NCI-H510A treated with DMSO at 0.1 percent for 48 hours (cell line): ENCODE measurements at regions not wholly inside any gene's neighbourhood (a gene's known extent, or its start where the extent isn't known, plus 50 kb on each side); places are given as distances from the start of the nearest gene placed in this dataset.

ENCODE experiments used
- DNase-seq: peaks from one replicate; lab custom pipeline; 2025; lab: John Stamatoyannopoulos, UW

DNA sequence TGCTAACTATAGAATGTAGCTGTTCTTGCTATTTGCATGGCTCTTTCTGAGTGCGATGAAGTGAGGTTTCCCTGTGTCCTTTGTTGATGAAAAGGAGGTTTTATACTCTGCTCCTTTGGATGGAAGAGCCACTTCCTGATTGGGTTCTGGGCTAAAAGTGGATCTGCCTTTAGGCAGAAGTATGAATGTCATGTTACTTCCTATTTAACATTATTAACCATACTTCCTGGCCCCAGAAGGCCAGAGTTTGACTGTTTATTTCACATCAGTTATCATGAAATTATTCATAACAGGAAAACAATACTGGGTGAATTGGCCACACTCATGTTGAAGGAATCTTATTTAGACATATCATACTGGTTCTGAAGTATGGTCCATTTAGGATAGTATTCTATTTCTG lies 386.2 kb downstream of the PCDH7 start:
- DNase-seq: no peak

DNA sequence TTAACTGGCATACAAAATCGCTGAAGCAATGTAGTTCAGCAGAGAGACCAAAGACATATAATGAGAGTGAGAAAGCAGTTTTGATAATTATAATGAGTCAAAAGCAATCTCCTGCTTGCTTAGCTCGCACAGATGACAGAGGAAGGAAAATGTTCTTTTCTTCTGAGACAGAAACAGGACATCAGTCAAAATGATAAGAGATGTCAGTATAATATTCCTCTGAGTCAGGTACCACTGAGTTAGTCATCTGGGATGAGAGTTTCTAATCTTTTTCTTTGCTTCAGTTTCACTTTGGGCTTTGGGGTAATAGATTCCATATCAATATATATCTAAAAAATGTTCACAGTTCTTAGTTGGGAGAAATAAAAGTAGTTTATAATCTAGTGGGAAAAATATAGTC lies 387.2 kb downstream of the PCDH7 start:
- no peak for DNase-seq

DNA sequence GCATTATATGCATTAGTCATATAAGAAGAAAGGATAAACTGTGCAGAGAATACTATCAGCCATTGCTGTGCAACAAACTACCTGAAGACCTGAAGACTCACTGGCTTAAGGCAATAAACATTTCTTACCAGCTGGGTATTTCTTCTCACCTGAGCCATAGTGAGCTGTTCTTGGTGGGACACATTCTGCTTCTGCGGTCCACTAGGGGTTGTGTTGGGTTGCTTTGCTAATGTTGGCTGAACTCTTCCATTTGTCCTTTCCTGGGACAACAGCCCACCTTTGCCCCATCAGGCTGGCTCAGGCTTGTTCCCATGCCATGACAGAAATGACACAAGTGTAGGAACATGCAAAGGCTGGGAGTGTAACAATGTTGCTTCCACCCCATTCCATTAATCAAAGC lies 388.6 kb downstream of the PCDH7 start:
- DNase-seq: no peak

DNA sequence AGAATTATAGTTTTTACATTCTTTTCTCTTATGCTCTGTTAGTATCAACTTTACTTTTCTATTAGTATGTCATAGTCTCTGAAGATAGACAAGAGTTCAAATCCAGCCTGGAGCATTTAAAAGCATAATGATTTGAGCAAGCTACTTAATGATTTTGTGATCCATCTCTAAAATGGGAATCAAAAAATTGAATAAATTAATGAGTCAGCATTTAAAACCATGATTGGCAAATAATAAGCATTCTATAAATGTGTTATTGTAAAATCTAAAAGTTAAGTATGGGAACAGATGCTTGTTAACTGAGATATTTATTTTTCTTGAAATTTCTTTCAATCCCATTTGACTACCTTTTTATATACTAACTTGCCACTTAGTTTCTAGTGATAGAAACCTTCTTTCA lies 391.6 kb downstream of the PCDH7 start:
- no peak for DNase-seq

DNA sequence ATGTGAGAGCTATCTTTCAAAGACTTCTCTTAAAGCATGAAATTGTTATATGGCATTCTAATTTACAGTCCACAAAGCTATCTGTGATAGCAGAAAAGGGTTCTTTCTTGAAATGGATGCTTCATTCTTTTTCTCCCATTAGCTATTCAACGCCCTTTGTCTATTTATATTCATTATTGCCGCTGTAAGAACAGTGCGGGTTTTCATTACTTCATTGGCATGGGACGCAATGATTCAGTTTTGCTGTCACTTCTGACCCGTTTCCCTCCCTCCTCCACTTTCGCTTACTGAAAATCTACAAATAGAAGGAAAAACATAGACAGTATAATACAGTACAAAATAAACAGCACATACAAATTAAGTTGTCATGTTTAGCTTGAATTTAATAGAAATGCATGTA lies 394.6 kb downstream of the PCDH7 start:
- DNase-seq: no peak

DNA sequence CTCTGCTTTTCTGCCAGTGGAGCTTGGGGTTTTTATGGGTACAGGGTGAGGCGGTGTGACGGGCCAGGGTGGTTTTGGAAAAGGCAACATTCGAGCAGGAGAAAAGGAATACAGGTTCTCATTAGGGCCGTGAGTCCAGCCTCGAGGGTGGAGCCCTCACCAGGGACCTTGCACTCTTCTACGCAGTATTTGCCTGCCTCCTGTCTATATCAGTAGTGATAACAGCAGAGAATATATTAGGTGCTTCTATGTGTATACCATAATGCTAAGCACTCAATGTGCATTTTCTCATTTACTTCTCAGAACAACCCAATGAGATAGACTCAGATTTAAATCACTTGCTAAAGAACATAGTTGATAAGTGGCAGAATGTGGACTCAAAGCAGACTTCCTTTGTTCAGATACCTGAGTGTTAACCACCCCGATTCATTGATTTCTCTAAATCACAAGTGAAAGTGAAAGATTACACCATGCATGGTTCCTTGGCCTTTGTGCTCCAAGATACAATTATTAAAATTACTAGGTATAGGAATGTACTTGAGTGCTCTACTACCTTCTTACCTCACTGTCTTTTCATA lies 403.9 kb downstream of the PCDH7 start:
- no peak for DNase-seq

DNA sequence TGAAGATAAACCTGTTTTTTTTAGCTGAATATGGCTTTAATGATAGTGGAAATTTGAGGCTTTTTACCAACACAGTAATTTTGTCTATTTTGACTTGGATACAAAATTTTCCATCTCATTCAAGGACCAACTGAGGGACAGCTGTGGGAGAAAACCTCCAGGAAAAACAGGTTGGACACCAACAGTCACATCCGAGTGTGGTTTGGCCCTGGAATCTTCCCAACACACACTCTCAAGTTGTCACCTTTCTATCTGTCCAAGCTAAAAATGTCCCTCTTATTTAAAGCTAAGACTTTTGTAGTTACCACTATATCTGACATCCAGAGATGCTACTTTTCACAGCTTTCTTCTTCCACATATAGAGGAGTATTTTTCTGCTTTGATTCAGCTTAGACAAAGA lies 404.9 kb downstream of the PCDH7 start:
- no peak for DNase-seq

DNA sequence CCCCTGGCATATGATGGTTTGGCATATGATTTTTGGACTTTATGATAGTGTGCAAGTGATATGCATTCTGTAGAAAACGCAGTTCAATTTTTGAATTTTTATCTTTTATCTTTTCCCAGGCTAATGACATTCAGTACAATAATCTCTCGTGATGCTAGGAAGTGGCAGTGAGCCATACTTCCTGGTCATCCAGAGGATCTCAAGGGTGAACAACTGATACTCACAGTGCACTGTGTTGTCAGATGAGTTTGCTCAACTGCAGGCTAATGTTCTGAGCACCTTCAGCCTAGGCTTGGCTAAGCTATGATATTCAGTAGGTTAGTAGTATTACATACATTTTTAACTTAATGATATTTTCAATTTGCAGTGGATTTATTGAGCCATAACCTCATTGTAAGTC lies 405.3 kb downstream of the PCDH7 start:
- no peak for DNase-seq

DNA sequence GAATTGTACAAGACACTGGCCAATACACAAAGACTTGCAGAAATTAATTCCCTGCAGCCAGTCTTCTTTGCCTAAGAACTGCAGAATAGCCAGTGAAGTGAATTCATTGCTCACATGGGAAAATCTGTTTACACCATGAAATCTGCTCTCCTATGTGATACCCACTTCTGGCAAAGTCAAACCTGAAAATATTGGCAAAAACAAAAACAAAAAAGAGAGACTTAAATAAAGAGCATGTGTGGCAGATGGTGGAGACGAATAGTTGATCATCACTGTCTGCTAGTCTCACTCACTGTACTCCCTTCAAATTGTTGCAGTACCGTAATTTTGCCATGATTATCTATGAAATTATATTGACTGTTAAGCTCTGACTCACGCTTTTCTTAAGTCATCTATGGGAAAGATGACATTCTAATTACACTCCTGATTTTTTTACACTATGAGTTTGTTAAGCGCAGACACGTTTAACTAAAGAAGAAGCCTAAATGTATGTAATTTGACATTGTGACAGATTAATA lies 406.8 kb downstream of the PCDH7 start:
- DNase-seq: no peak

DNA sequence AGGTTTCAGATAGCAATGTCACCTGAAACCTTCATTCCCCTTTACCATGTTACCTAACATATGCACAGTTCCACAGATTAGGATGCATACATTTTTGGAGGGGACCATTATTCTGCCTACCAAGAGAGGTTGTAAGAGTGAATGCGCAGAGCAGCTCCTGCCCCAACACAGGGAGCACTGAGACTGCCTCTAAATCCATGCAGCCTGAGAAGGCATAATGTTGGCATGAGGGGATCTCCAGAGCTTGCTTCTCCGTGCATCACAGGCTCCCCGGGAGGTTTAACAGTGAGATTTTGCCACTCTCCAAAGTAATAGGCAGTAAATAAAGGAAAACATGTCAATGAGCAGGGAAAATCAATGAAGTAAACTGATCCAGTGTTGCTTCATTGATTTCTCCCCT lies 410.8 kb downstream of the PCDH7 start:
- no peak for DNase-seq

DNA sequence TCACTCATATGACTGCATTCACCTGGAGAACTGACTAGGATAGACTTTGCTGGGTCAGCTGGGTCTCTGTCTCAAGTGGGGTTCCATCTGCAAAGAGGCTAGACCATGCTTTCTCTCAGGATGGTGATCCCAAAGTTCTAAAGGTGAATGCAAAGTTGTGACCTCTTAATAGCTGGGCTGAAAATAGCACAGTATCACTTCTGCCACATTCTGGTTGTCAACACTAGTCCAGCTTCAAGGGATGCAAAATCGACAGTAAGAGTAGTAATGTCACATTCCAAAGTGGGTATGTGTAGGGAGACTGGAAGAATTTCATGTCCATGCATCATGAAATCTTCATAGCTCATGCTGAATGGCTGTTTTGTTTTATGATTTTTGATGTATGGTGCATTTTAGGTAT lies 414.6 kb downstream of the PCDH7 start:
- DNase-seq: no peak

DNA sequence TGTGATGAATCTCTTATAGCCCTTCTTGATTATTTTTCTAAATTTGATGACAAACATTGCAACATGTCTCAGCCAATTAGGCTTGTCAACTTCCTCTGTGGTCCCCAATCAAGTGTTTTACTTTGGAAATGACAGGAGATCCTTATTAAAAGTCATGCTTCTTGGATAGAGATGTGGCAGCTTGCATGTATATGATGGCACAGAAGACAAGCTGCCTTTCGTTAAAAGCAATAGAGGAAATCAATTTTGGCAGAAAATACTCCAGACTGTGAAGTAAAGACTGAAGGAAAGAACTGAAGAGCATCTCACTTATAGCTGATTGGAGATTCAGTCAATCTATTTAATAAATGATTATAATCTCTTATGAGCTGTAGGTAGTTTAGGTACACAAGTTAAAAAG lies 419.6 kb downstream of the PCDH7 start:
- no peak for DNase-seq

DNA sequence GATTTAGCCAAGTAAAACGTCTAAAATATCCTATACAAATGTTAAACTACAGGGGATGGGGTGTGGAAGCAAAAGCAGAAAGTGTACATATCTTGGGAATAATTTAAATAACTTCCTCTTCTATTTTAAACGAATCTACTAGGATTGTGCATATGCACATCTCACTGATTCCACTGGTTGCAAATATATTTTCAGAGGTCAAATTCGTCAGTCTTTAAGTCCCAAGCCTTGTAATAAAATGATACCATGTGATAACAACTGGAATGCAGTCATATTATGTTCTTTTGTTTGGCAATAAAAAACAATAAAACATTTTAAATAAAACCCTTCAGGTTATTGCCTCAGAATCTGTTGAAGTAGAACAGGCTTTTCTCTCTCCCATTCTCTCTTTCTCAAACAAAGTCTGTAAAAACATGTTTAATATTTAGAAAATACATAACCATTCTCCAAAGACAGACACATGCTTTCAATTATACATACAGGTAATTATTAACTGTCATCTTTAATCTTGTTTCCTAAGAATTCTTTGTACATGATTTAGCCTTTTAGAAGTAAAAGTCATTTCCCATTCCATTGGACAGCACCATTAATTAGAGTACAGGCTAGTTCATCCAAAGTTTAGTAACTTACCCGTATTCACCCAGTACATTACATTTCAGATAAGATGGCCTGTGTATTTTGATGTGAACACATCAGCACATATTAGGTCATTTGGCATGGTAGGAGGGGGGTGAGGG lies 421.1 kb downstream of the PCDH7 start:
- no peak for DNase-seq

DNA sequence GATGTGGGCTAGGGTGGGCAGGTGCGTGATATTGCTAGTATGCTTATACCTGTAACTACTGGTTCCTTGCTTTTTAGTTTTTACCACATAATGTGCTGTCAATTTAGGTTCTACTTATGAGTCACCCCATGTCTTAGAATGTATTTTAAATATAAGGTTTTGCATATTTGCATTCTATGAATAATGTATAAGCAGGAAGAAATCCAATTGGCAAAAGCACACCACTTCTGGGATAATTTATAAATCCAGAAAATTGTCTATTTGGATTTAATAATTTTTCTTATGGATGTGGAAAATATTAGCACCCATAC lies 421.6 kb downstream of the PCDH7 start:
- DNase-seq: no peak

DNA sequence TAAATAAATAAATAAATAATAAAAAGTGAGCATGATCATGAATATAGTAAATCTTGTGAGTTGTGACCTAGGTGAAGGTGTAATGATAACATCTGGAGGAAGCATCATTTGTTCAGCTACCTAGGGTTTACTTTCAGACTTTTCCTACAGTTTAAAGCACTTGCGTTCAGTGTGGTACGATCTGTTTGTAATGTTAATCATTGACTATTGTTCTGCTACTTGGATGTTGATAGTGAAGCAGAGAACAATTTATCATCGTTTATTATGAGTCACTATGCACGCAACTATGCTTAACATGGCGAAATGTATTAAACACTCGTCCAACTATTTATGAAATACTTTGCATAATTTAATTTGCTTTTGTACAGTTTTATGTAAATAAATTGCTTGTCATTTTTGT lies 426.2 kb downstream of the PCDH7 start:
- DNase-seq: no peak

DNA sequence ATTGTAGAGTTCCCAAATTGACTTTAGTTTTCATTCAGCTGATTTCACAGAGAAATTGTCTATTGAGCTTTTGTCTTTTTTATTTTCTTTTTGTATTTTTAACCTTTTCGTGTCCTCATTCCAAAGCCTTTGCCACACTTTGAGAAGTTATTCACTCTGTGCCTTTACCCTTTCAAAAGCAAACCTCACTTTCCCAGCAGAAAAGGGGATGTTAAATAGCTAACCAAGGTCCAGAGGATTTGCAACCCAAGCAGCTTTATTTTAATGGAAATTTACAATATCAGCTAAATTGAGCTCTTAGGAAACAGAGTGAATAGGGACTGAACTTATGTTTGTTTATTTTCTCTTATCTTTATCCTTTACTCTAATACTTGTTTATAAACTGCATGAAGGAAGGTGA lies 428.8 kb downstream of the PCDH7 start:
- no peak for DNase-seq

DNA sequence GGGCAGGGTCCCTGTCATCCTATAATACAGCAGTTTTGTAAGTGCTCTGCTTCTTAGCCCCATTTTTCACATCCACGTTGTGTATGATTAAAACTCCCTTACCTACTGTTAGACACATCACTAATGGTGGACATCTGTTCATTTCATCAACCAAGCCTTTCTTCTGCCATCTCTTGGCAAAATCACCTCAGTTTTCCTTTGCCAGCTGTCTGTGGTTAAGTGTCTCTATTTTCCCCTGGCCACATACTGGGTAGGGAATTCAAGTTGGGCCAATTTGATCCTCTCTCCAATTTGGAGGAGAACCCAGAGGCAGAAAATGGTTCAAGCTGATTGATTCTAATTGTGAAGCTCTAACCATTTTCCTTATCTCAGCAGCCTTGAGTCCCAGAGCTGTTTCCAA lies 436.1 kb downstream of the PCDH7 start:
- no peak for DNase-seq

DNA sequence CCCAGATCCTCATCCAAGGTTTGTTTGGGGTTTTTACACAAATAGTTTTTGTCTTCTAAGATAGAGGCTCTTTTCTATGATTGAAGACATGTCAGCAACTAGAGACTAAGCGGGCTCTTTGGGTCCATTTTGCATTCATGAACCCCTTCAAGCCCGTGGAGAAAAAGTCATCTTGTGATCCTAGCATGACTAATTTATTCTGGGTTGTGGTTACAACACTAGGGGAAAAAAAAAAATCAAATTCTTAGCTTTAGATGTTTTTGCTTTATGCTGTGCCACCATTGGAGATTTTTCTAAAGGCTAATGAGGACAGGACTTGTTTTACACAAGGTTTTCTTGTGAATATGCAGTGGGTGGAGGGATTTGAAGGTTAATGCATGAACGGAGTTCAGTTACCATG lies 440.0 kb downstream of the PCDH7 start:
- DNase-seq: no peak

DNA sequence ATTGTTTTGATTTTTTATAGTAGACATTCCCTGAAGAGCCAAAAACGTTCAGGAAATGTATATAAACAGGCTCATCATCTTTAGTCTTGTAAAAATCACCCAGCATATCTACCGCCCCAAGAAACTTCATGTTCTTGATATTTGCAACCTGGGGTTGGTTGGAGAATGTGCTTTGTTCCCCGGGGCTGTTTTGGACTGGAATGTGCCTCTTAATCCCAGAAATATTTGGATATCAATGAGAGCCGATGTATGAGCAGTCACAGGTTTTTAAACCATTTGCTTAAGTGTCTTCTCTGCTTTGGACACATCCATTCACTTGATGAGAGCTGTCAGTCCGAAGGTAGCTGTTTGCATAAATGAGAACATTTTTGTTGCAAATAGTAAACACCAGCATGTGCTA lies 449.7 kb downstream of the PCDH7 start:
- DNase-seq: no peak

DNA sequence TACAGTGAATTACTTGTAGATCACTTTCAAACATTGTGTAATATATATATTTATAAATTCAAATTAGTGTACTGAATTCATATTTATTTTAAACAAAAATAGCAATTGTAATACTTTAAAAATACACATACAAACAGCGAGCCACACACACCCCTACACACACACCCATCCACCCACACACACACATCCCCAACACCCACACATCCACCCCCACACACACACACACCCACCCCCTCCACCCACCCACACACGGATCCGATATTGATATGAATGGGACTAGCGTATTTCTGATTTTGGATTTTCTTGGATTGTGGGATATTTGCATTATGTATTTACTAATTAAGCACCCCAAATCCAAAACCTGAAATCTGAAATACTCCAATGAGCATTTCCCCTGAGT lies 451.2 kb downstream of the PCDH7 start:
- no peak for DNase-seq

DNA sequence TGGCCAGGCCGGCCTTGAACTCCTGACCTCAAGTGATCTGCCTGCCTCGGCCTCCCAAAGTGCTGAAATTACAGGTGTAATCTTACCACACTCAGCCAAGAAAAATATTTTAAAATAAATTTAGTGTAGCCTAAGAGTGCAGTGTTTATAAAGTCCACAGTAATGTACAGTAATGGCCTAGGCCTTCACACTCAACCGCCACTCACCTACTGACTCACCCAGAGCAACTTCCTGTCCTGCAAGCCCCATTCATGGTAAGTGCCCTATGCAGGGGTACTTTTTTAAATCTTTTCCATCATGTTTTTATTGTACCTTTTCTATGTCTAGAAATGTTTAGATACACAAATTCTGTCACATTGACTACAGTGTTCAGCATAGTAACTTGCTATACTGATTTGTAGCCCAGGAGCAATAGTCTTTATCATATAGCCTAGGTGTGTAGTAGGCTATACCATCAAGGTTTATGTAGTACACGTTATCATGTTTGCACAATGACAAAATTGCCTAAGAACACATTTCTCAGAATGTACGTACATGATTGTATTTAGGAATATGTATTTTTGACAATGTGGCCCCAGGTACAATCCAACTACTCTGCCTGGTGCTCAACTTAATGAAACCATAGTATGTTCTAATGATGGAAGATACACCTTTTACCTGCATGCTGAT lies 455.2 kb downstream of the PCDH7 start:
- no peak for DNase-seq

DNA sequence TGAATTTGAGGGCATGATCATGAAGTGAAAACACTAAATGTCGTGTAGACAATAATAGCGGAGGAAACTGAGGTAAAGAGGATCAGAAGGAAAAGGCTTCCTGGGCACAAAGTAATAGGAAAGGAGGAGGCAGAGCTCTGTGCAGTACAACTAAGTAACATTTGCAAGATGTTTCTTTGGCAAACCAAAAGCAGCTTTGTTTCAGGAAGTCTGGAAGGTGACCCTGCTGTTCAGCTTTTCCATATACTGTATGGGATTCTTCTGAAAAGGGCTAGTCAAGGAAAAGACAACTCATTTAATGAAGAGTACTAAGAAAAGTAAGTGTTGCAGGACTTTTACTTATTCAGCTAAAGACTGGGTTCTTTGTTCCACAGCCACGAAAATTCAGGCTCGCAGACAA lies 463.1 kb downstream of the PCDH7 start:
- DNase-seq: no peak

DNA sequence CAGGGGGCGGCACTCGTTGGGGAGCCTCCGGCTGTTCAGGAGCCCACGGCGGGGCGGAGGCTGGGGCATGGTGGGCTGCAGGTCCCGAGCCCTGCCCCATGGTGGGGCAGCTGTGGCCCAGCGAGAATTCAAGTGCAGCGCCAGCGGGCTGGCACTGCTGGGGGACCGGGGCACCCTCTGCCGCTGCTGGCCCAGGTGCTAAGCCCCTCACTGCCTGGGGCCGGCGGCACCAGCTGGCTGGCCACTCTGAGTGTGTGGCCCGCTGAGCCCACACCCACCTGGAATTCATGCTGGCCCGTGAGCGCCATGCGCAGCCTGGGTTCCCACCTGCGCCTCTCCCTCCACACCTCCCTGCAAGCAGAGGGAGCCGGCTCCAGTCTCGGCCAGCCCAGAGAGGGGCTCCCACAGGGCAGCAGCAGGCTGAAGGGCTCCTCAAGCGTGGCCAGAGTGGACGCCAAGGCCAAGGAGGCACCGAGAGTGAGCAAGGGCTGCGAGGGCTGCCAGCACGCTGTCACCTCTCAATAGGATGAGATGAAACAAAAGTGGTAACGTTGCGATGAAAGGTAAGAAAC lies 464.9 kb downstream of the PCDH7 start:
- DNase-seq: no peak
